ENCODE measurements at regions not wholly inside any gene's neighbourhood (a gene's known extent, or its start where the extent isn't known, plus 50 kb on each side); places are given as distances from the start of the nearest gene placed in this dataset.
A peak's percentile ranks its signal among the peaks of the same experiment; 100 is the strongest.

GRCh38 chr11:34564406-34564805 lies 50.8 kb upstream of the ELF5 start:
- no peak for ATAC-seq
- H3K27ac Mint-ChIP-seq = no peak overlapping the region
- no peaks in the 10 kb centered on the region for H3K9me3 Mint-ChIP-seq
- no peaks in the 10 kb centered on the region for H3K4me1 Mint-ChIP-seq
- DNase-seq = no peak
- H3K27me3 Mint-ChIP-seq = peaks cover 79% of the 10 kb centered on the region
- no peak overlapping the region for H3K4me3 Mint-ChIP-seq

GRCh38 chr11:34564807-34565241 lies 51.2 kb upstream of the ELF5 start:
- H3K4me3 Mint-ChIP-seq = no peak overlapping the region
- H3K4me1 Mint-ChIP-seq = no peaks in the 10 kb centered on the region
- DNase-seq (no peak), ATAC-seq (no peak)
- peaks cover 75% of the 10 kb centered on the region for H3K27me3 Mint-ChIP-seq
- no peak overlapping the region for H3K27ac Mint-ChIP-seq
- no peaks in the 10 kb centered on the region for H3K9me3 Mint-ChIP-seq

- peak; percentile 7 to 15 for DNase-seq
- H3K27me3 Mint-ChIP-seq = peaks cover 75% of the 10 kb centered on the region
These were observed 52.0 kb upstream of the ELF5 start for GRCh38 chr11:34565417-34566207.

GRCh38 chr11:34566208-34566551 lies 52.6 kb upstream of the ELF5 start:
- Mint-ChIP-seq H3K4me3 (no peak overlapping the region), H3K27me3 (peaks cover 75% of the 10 kb centered on the region), H3K27ac (no peak overlapping the region), H3K4me1 (peaks cover 10% of the 10 kb centered on the region), H3K9me3 (no peaks in the 10 kb centered on the region)
- ATAC-seq (no peak), DNase-seq (no peak)

More at GRCh38 chr11:34565417-34566207, 52.0 kb upstream of the ELF5 start:
- H3K4me3 Mint-ChIP-seq = no peak overlapping the region
- no peaks in the 10 kb centered on the region for H3K9me3 Mint-ChIP-seq
- H3K27ac Mint-ChIP-seq = no peak overlapping the region
- H3K4me1 Mint-ChIP-seq = peaks cover 4% of the 10 kb centered on the region
- peak; percentile 45 for ATAC-seq

- Mint-ChIP-seq H3K27me3 (peaks cover 75% of the 10 kb centered on the region), H3K4me1 (peaks cover 10% of the 10 kb centered on the region), H3K9me3 (no peaks in the 10 kb centered on the region), H3K27ac (no peak overlapping the region), H3K4me3 (no peak overlapping the region)
- ATAC-seq = no peak
- no peak for DNase-seq
These were observed 53.1 kb upstream of the ELF5 start for GRCh38 chr11:34566736-34567135.

- ATAC-seq = no peak
- no peak for DNase-seq
- peaks cover 10% of the 10 kb centered on the region for H3K4me1 Mint-ChIP-seq
- no peak overlapping the region for H3K27ac Mint-ChIP-seq
- no peaks in the 10 kb centered on the region for H3K9me3 Mint-ChIP-seq
- H3K4me3 Mint-ChIP-seq = no peak overlapping the region
- peaks cover 73% of the 10 kb centered on the region for H3K27me3 Mint-ChIP-seq
These were observed 53.2 kb upstream of the EHF start for GRCh38 chr11:34567733-34568132.

- Mint-ChIP-seq H3K4me3 (no peak overlapping the region), H3K4me1 (peaks cover 10% of the 10 kb centered on the region), H3K27me3 (peaks cover 67% of the 10 kb centered on the region), H3K9me3 (no peaks in the 10 kb centered on the region), H3K27ac (peak overlapping the region in 1 of 2 donors; percentile 2)
- DNase-seq = no peak
- peak; percentile 59 for ATAC-seq
These were observed 50.3 kb upstream of the EHF start for GRCh38 chr11:34570584-34570983.

Measured in stimulated activated naive CD8-positive, alpha-beta T cell treated with anti-CD3 and anti-CD28 coated beads, Interleukin-15, amount 100 ng/mL, for 72 hours (primary cell).